Globus pallidus (tissue), 1 donor: ENCODE measurements at regions not wholly inside any gene's neighbourhood (a gene's known extent, or its start where the extent isn't known, plus 50 kb on each side); places are given as distances from the start of the nearest gene placed in this dataset.

ENCODE experiments used
- DNase-seq: peaks from one replicate; pipeline ENCODE4 v3.0.0-alpha.2; 2015; ENCODE audit warnings: low spot score

GRCh38 chr4:115770046-115770543 is 656.7 kb upstream of the NDST4 start:
- no peak for DNase-seq

GRCh38 chr4:115769396-115769795 is 656.0 kb upstream of the NDST4 start:
- DNase-seq: no peak

GRCh38 chr4:115763051-115763450 is 649.6 kb upstream of the NDST4 start:
- no peak for DNase-seq

- DNase-seq: no peak
These were observed 645.8 kb upstream of the NDST4 start for GRCh38 chr4:115759231-115759630.

GRCh38 chr4:115749404-115749803 is 636.0 kb upstream of the NDST4 start:
- no peak for DNase-seq

GRCh38 chr4:115740806-115741205 is 627.4 kb upstream of the NDST4 start:
- DNase-seq: no peak

- no peak for DNase-seq
These were observed 616.4 kb upstream of the NDST4 start for GRCh38 chr4:115729739-115730266.

GRCh38 chr4:115723621-115724020 is 610.2 kb upstream of the NDST4 start:
- no peak for DNase-seq

GRCh38 chr4:115720611-115721010 is 607.2 kb upstream of the NDST4 start:
- no peak for DNase-seq

GRCh38 chr4:115711575-115711974 is 598.2 kb upstream of the NDST4 start:
- no peak for DNase-seq

GRCh38 chr4:115688961-115689360 is 575.5 kb upstream of the NDST4 start:
- DNase-seq: no peak

GRCh38 chr4:115687052-115687755 is 573.8 kb upstream of the NDST4 start:
- DNase-seq: no peak

- no peak for DNase-seq
These were observed 565.1 kb upstream of the NDST4 start for GRCh38 chr4:115678425-115678941.

GRCh38 chr4:115675719-115676118 is 562.3 kb upstream of the NDST4 start:
- DNase-seq: no peak

GRCh38 chr4:115674485-115674884 is 561.1 kb upstream of the NDST4 start:
- DNase-seq: no peak

- no peak for DNase-seq
These were observed 558.2 kb upstream of the NDST4 start for GRCh38 chr4:115671581-115671980.

GRCh38 chr4:115670930-115671329 is 557.5 kb upstream of the NDST4 start:
- DNase-seq: no peak

- DNase-seq: no peak
These were observed 555.0 kb upstream of the NDST4 start for GRCh38 chr4:115668396-115668795.

- DNase-seq: no peak
These were observed 550.9 kb upstream of the NDST4 start for GRCh38 chr4:115664285-115664684.

- DNase-seq: no peak
These were observed 547.0 kb upstream of the NDST4 start for GRCh38 chr4:115660465-115660864.

- no peak for DNase-seq
These were observed 544.7 kb upstream of the NDST4 start for GRCh38 chr4:115657991-115658650.

GRCh38 chr4:115655626-115656025 is 542.2 kb upstream of the NDST4 start:
- no peak for DNase-seq

- no peak for DNase-seq
These were observed 535.4 kb upstream of the NDST4 start for GRCh38 chr4:115648786-115649185.
